ENCODE measurements at regions not wholly inside any gene's neighbourhood (a gene's known extent, or its start where the extent isn't known, plus 50 kb on each side); places are given as distances from the start of the nearest gene placed in this dataset.
"Not testable (repeated sequence)": the region's sequence is repeated elsewhere in the genome, so short reads cannot be mapped to it uniquely, and the experiment has no call there.

DNA sequence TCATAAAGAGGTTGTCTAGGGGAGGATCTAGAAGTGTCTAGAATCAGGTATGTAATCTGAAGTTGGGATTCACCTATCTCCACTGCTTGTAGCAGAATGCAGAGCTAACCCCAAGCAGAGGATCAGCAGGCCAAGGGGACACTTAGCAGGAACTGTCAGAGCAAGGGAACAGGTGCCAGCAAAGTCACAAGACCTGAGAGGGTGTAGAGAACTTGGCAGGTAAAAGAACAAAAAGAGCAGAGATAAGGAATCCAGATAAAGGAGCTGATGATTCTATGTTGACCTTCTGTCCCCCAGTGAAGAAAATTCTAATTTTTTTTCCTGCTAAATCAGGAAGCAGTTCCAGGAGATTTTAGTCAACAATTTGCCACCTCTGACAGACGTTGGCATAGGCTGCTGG lies 91.4 kb upstream of the CCDC71L start:
- Histone ChIP-seq H3K9me3 (ENCODE audit: low read length) (no peaks in the 10 kb centered on the region), H3K9ac (ENCODE audit: low read length) (no peak overlapping the region), H3K27me3 (ENCODE audit: low read length) (no peaks in the 10 kb centered on the region), H3K4me1 (ENCODE audit: insufficient read depth, low read length) (no peaks in the 10 kb centered on the region), H3K36me3 (ENCODE audit: low read depth, low read length) (no peaks in the 10 kb centered on the region), H3K79me2 (ENCODE audit: low read length) (no peaks in the 10 kb centered on the region), H3K9me2 (replicated peaks; ENCODE audit: low read length) (no peaks in the 10 kb centered on the region; the same call in 1 of the 2 replicates), H3K4me2 (ENCODE audit: low read length) (no peak overlapping the region), H3F3A (ENCODE audit: low read length, unreplicated experiment) (no peaks in the 10 kb centered on the region), H3K4me3 (ENCODE audit: low read length) (no peak overlapping the region), H2AFZ (ENCODE audit: low read length) (no peak overlapping the region), H3K27ac (ENCODE audit: low read length) (no peak overlapping the region), H4K20me1 (ENCODE audit: low read length) (no peaks in the 10 kb centered on the region)
- CTCF ChIA-PET = no interaction called here
- POLR2A ChIA-PET (ENCODE audit: unreplicated experiment) = interaction anchor here (0.6 kb wide), 1 partner anchor 21 kb away, joined by 3 read pairs; no protein-coding TSS in a partner anchor
- TF ChIP-seq CTCF (conservative IDR thresholded peaks at IDR 0.05; ENCODE audit: low read depth, low read length) = no peak
- TF ChIP-seq EZH2phosphoT487 (IDR thresholded peaks at IDR 0.05; ENCODE audit: borderline replicate concordance, low read length) = no peak
- no peak for TF ChIP-seq EZH2 (IDR thresholded peaks at IDR 0.05; ENCODE audit: low read length, unreplicated experiment)
- no TSS peak for BruUV-seq (replicated peaks)
- ATAC-seq = no peak
- intact Hi-C loops (cut with micrococcal nuclease) = no loop called here
- no peak for DNase-seq

DNA sequence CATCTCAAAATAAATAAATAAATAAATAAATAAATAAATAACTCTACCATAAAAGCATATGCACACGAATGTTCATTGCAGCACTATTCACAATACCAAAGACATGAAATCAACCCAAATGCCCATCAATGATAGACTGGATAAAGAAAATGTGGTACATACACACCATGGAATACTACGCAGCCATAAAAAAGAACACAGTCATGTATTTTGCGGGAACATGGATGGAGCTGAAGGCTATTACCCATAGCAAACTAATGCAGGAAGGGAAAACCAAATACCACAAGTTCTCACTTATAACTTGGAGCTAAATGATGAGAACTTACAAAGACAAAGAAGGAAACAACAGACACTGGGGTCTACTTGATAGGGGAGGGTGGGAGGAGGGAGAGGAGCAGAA lies 94.1 kb upstream of the CCDC71L start:
- H3K9ac ChIP-seq (ENCODE audit: low read length); H3K36me3 ChIP-seq (ENCODE audit: low read depth, low read length); H3K79me2 ChIP-seq (ENCODE audit: low read length); H3K27ac ChIP-seq (ENCODE audit: low read length); H3K9me3 ChIP-seq (ENCODE audit: low read length); H3K9me2 ChIP-seq (replicated peaks; ENCODE audit: low read length); BruUV-seq (replicated peaks); H3K4me3 ChIP-seq (ENCODE audit: low read length); ATAC-seq; H2AFZ ChIP-seq (ENCODE audit: low read length); H3K4me2 ChIP-seq (ENCODE audit: low read length); H3K27me3 ChIP-seq (ENCODE audit: low read length); POLR2A ChIA-PET (ENCODE audit: unreplicated experiment); H3K4me1 ChIP-seq (ENCODE audit: insufficient read depth, low read length); H3F3A ChIP-seq (ENCODE audit: low read length, unreplicated experiment); CTCF ChIA-PET; DNase-seq; H4K20me1 ChIP-seq (ENCODE audit: low read length); intact Hi-C loops (cut with micrococcal nuclease): not testable (repeated sequence)

GRCh38 chr7:106755641-106756040 lies 94.7 kb upstream of the CCDC71L start:
- POLR2A ChIA-PET (ENCODE audit: unreplicated experiment) = no interaction called here
- CTCF ChIA-PET = no interaction called here
- no peak for ATAC-seq

More at GRCh38 chr7:106755641-106756040, 94.7 kb upstream of the CCDC71L start:
- no peak overlapping the region for H3K9ac ChIP-seq (ENCODE audit: low read length)
- no peak overlapping the region for H3K27ac ChIP-seq (ENCODE audit: low read length)
- H4K20me1 ChIP-seq (ENCODE audit: low read length) = no peaks in the 10 kb centered on the region
- no peaks in the 10 kb centered on the region for H3K79me2 ChIP-seq (ENCODE audit: low read length)
- no peak for DNase-seq
- no peaks in the 10 kb centered on the region for H3K36me3 ChIP-seq (ENCODE audit: low read depth, low read length)
- H3K9me2 ChIP-seq (replicated peaks; ENCODE audit: low read length) = no peaks in the 10 kb centered on the region
- H2AFZ ChIP-seq (ENCODE audit: low read length) = no peak overlapping the region
- TF ChIP-seq CTCF (conservative IDR thresholded peaks at IDR 0.05; ENCODE audit: low read depth, low read length) = no peak
- no peak for TF ChIP-seq EZH2phosphoT487 (IDR thresholded peaks at IDR 0.05; ENCODE audit: borderline replicate concordance, low read length)
- TF ChIP-seq EZH2 (IDR thresholded peaks at IDR 0.05; ENCODE audit: low read length, unreplicated experiment) = no peak
- no peaks in the 10 kb centered on the region for H3K9me3 ChIP-seq (ENCODE audit: low read length)
- intact Hi-C loops (cut with micrococcal nuclease) = no loop called here
- H3K4me2 ChIP-seq (ENCODE audit: low read length) = no peak overlapping the region
- H3K27me3 ChIP-seq (ENCODE audit: low read length) = no peaks in the 10 kb centered on the region
- BruUV-seq (replicated peaks) = no TSS peak
- no peak overlapping the region for H3K4me3 ChIP-seq (ENCODE audit: low read length)
- no peaks in the 10 kb centered on the region for H3K4me1 ChIP-seq (ENCODE audit: insufficient read depth, low read length)
- no peaks in the 10 kb centered on the region for H3F3A ChIP-seq (ENCODE audit: low read length, unreplicated experiment)
